Heart right ventricle (tissue), 16 donors: ENCODE measurements at regions not wholly inside any gene's neighbourhood (a gene's known extent, or its start where the extent isn't known, plus 50 kb on each side); places are given as distances from the start of the nearest gene placed in this dataset.

Source experiments
- ATAC-seq, 8 donors: fragments of 200-7000 bp; cut with Tn5 transposase; one replicate each; pipeline ENCODE4 v1.9.1; 2020; ENCODE audit warnings: mild to moderate bottlenecking in 8 of 8, moderate library complexity in 8 of 8, moderate number of reproducible peaks in 1 of 8
- DNase-seq, 2 donors: peaks; one replicate each; pipeline ENCODE4 v3.0.0-alpha.2; 2020
- H3K27ac ChIP-seq, 10 donors: fragments of 200-600 bp; sonication (generic) in 2 of 10; one replicate each; pipeline versions ENCODE4 v1.5.0 to v1.8.0; 2020 to 2022; ENCODE audit warnings: mild to moderate bottlenecking in 3 of 10
- H3K27me3 ChIP-seq, 7 donors: fragments of 200-600 bp; one replicate each; pipeline ENCODE4 v1.8.0; 2021 to 2022; ENCODE audit warnings: mild to moderate bottlenecking in 2 of 7
- H3K36me3 ChIP-seq, 9 donors: fragments of 200-600 bp; sonication (generic) in 1 of 9; one replicate each; pipeline versions ENCODE4 v1.5.0 to v1.8.0; 2020 to 2022; ENCODE audit warnings: mild to moderate bottlenecking in 2 of 9
- H3K4me1 ChIP-seq, 9 donors: fragments of 200-600 bp; sonication (generic) in 1 of 9; one replicate each; pipeline versions ENCODE4 v1.5.0 to v1.8.0; 2020 to 2022; ENCODE audit warnings: mild to moderate bottlenecking in 4 of 9
- H3K4me3 ChIP-seq, 10 donors: fragments of 200-600 bp; sonication (generic) in 2 of 10; one replicate each; pipeline versions ENCODE4 v1.5.0 to v1.8.0; 2020 to 2022; ENCODE audit warnings: mild to moderate bottlenecking in 7 of 10, moderate library complexity in 2 of 10
- H3K9me3 ChIP-seq, 11 donors: fragments of 200-600 bp in 10 of 11; sonication (generic) in 2 of 11; one replicate each; pipeline versions ENCODE4 v1.5.0 to v1.8.0; 2013 to 2022; ENCODE audit warnings: mild to moderate bottlenecking in 2 of 11, control low read depth in 1 of 11, moderate library complexity in 1 of 11
- WGBS, 2 donors: extraction: QIAGEN DNeasy Blood & Tissue Kit; methylation state at CpG; one replicate each; pipeline ENCODE4 v1.1.7; 2013; ENCODE audit warnings: inconsistent platforms in 1 of 2; 5-methylcytosine and 5-hydroxymethylcytosine counted together
- intact Hi-C, 10 donors: fragments of 100-400 bp; cut with DNase I; formaldehyde crosslinking; loops; one replicate each; pipeline versions ENCODE4 v1.11.1 to v1.14.2; 2022
- TF ChIP-seq, protein P1 (sequence below), 9 donors: fragments of 200-600 bp; sonication (generic) in 2 of 9; IDR thresholded peaks; one replicate each; pipeline versions ENCODE4 v1.5.0 to v1.8.0; 2021 to 2022; ENCODE audit warnings: antibody characterized with exemption in 9 of 9, mild to moderate bottlenecking in 5 of 9, moderate library complexity in 1 of 9
- donor health status: Arrhythmogenic right ventricular cardiomyopathy.
- donor health status: ischemic (EF 13 %, LVEDD 7.1; RV severe dilation, severe dysfunction).
- donor health status: healthy with polysubstance abuse.
- donor health status: DM: no; HTN: yes; CAD: no.
- donor health status: DM: no; HTN: no; CAD: no.
- donor health status: ischemic (EF 25% LVEDD 6.9; RV normal size, moderate dysfunction).
- donor health status: ischemic (EF 25% LVEDD 5.7; RV mildly dilated, moderate dysfunction).
- donor health status: healthy.
- donor health status: DM: yes; HTN: yes; CAD: no.
- donor health status: Ischemic cardiomyopathy.
- donor health status: ischemic (EF 35%, LVEDD 5.7; RV mildly dilated, moderate dysfunction).
- donor health status: nonischemic (EF 11% LVEDD 7.7; RV severe dilation, severe dysfunction).
- donor health status: DM: yes; HTN: yes; CAD: no.
- donor health status: PGD.
- donor health status: ischemic (EF 29% LVEDD 5.4; RV normal size, mild dysfunction).
- donor health status: nonischemic (EF 23%, LVEDD 6.1; RV moderate dilation, normal function).

DNA sequence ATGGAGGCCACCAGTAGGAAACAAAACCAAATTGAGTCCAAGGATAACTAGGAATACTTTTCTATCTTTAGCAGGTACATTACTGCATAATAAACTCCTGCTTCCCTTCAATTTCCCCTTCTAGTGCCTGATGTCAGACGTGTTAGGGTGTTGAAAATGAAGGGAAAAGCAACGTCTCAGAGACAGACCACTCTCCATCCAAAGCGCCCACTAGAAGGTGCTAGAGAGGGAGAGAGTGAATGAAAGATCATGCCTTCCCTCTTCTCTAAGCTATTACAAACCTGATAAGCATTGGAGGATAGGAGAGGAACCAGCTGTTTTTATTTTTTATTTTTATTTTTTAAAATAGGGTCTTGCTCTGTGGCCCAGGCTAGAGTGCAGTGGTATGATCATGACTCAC is 64.1 kb downstream of the ZNF641 start:
- TF ChIP-seq, protein P1, sequence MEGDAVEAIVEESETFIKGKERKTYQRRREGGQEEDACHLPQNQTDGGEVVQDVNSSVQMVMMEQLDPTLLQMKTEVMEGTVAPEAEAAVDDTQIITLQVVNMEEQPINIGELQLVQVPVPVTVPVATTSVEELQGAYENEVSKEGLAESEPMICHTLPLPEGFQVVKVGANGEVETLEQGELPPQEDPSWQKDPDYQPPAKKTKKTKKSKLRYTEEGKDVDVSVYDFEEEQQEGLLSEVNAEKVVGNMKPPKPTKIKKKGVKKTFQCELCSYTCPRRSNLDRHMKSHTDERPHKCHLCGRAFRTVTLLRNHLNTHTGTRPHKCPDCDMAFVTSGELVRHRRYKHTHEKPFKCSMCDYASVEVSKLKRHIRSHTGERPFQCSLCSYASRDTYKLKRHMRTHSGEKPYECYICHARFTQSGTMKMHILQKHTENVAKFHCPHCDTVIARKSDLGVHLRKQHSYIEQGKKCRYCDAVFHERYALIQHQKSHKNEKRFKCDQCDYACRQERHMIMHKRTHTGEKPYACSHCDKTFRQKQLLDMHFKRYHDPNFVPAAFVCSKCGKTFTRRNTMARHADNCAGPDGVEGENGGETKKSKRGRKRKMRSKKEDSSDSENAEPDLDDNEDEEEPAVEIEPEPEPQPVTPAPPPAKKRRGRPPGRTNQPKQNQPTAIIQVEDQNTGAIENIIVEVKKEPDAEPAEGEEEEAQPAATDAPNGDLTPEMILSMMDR (IDR thresholded peaks at IDR 0.05): peak in 7 of 9 donors; percentile 33 to 59 (median 47)
- no peak for ATAC-seq
- peaks cover 0 to 20% (median 3%) of the 10 kb centered on the region in 7 donors for H3K27me3 ChIP-seq
- H3K27ac ChIP-seq: no peak overlapping the region
- peak in 1 of 2 donors; percentile 6 for DNase-seq
- no peaks in the 10 kb centered on the region for H3K36me3 ChIP-seq
- WGBS, 2 donors: 16 to 23% methylated on average over 3 of the region's 3 CpGs
- H3K9me3 ChIP-seq: no peaks in the 10 kb centered on the region
- peaks cover 0 to 27% (median 0%) of the 10 kb centered on the region in 9 donors for H3K4me1 ChIP-seq
- H3K4me3 ChIP-seq: no peak overlapping the region
- intact Hi-C loops: loop anchor here in 1 of 10 donors (5.0 kb wide), 1 partner anchor 166 kb away; no protein-coding TSS in a partner anchor

- intact Hi-C loops: loop anchor here in 1 of 10 donors (5.0 kb wide), 1 partner anchor 166 kb away; no protein-coding TSS in a partner anchor
These were observed 64.7 kb downstream of the ZNF641 start for GRCh38 chr12:48285751-48286650.

GRCh38 chr12:48281811-48282210 is 68.9 kb downstream of the ZNF641 start:
- H3K4me1 ChIP-seq: peaks cover 0 to 39% (median 0%) of the 10 kb centered on the region in 9 donors
- intact Hi-C loops: no loop called here
- no peak for DNase-seq
- 0 to 50% methylated on average over 1 of the region's 1 CpG for WGBS, 2 donors
- no peak for ATAC-seq
- no peak overlapping the region for H3K27ac ChIP-seq
- H3K9me3 ChIP-seq: peaks cover 0 to 3% (median under 1%) of the 10 kb centered on the region in 11 donors
- no peak overlapping the region for H3K4me3 ChIP-seq
- TF ChIP-seq, protein P1 (IDR thresholded peaks at IDR 0.05): no peak
- no peaks in the 10 kb centered on the region for H3K36me3 ChIP-seq
- H3K27me3 ChIP-seq: peaks cover 0 to 5% (median 0%) of the 10 kb centered on the region in 7 donors

More at GRCh38 chr12:48285751-48286650, 64.7 kb downstream of the ZNF641 start:
- 69 to 73% methylated on average over 2 of the region's 2 CpGs for WGBS, 2 donors
- H3K27me3 ChIP-seq: peaks cover 0 to 20% (median 3%) of the 10 kb centered on the region in 7 donors
- no peak for ATAC-seq
- no peaks in the 10 kb centered on the region for H3K36me3 ChIP-seq
- H3K27ac ChIP-seq: no peak overlapping the region
- TF ChIP-seq, protein P1 (IDR thresholded peaks at IDR 0.05): no peak
- no peaks in the 10 kb centered on the region for H3K9me3 ChIP-seq
- no peak for DNase-seq
- no peak overlapping the region for H3K4me3 ChIP-seq
- peaks cover 0 to 27% (median 0%) of the 10 kb centered on the region in 9 donors for H3K4me1 ChIP-seq

DNA sequence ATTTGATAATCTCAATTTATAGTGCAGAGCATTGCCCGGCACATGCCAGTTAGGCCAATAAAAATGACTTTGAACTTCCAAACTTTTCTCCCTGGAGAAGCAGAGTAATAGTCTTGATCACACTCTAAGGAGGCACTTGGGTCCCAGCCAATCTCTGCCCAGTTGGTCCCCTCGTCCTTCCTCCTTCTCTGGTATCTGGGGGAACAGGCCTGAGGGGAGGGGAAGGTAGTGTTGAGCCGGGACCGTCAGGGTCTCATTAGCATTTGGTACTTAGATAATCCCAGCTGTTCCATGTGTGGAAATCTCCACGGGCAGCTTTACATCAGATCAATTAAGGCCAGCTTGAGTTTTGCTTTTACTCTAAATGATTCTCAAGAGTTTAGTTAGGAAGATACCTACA is 70.1 kb downstream of the ZNF641 start:
- Histone ChIP-seq H3K4me1 (peaks cover 0 to 28% (median 0%) of the 10 kb centered on the region in 9 donors), H3K9me3 (peaks cover 0 to 15% (median 9%) of the 10 kb centered on the region in 11 donors), H3K27ac (no peak overlapping the region), H3K27me3 (peaks cover 0 to 5% (median 0%) of the 10 kb centered on the region in 7 donors), H3K4me3 (no peak overlapping the region), H3K36me3 (no peaks in the 10 kb centered on the region)
- intact Hi-C loops: no loop called here
- ATAC-seq (no peak), DNase-seq (no peak)
- WGBS, 2 donors: 32 to 38% methylated on average over 5 of the region's 5 CpGs
- TF ChIP-seq, protein P1 (IDR thresholded peaks at IDR 0.05): no peak
